Stomach (tissue), 4 donors: ENCODE measurements at regions not wholly inside any gene's neighbourhood (a gene's known extent, or its start where the extent isn't known, plus 50 kb on each side); places are given as distances from the start of the nearest gene placed in this dataset.

ENCODE experiments used
- CTCF ChIP-seq, 7 experiments: fragments of 450-650 bp in 4 of 7; fragments of 200-600 bp in 3 of 7; sonication (generic) in 3 of 7; IDR thresholded peaks; one replicate each; pipeline ENCODE4 v1.5.1; 2016 to 2019; ENCODE audit warnings: antibody characterized with exemption in 7 of 7, control low read depth in 2 of 7, mild to moderate bottlenecking in 1 of 7
- EP300 ChIP-seq: sonication (generic); formaldehyde crosslinking; IDR thresholded peaks from one replicate; pipeline ENCODE4 v1.6.1; 2017; ENCODE audit warnings: antibody characterized with exemption
- POLR2AphosphoS5 ChIP-seq, 3 donors: sonication (generic); formaldehyde crosslinking; IDR thresholded peaks; one replicate each; pipeline ENCODE4 v1.6.1; 2016; ENCODE audit warnings: antibody characterized with exemption in 3 of 3

DNA sequence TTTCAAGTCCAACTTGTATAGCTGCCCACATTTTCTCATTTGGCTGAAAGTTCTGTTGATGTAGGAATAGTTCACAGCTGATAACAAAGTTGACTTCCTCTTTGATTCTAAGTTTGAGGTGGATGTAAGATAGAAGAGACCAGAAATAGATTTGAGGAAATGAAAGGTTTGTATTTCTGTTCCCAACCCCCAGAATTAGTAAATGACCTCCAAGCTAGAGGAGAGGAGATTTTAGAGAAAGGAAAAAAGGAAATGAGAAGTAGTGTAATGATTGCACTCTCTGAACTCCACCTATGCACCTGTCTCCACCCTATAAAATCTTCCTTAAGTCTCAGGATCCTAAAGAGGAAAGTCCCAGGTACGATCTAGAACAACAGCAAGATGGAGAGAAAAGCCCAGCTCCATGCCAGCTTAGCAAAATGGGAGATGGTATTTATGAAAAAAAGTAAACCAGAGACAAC lies 130.4 kb upstream of the POC5 start:
- no peak for TF ChIP-seq EP300
- no peak for TF ChIP-seq CTCF (IDR thresholded peaks at IDR 0.05)
- no peak for TF ChIP-seq POLR2AphosphoS5 (IDR thresholded peaks at IDR 0.05)
